ENCODE measurements at regions not wholly inside any gene's neighbourhood (a gene's known extent, or its start where the extent isn't known, plus 50 kb on each side); places are given as distances from the start of the nearest gene placed in this dataset.
"Not testable (repeated sequence)": the region's sequence is repeated elsewhere in the genome, so short reads cannot be mapped to it uniquely, and the experiment has no call there.

GRCh38 chr15:39011066-39011465, 446.5 kb upstream of the RASGRP1 start:
- CTCF ChIA-PET; H3K4me1 ChIP-seq (ENCODE audit: control extremely low read depth in 1 of 4, control insufficient read depth in 4 of 4, insufficient read depth in 4 of 4, low read length in 3 of 4); POLR2A ChIA-PET; H3K27ac ChIP-seq (ENCODE audit: insufficient read depth in 1 of 2, low read depth in 1 of 2, low read length in 2 of 2, poor library complexity in 1 of 2, severe bottlenecking in 2 of 2); H3K36me3 ChIP-seq (ENCODE audit: control insufficient read depth in 4 of 4, insufficient read depth in 4 of 4, low read length in 3 of 4); H3K27me3 ChIP-seq (replicated peaks in 2 of 5; ENCODE audit: control insufficient read depth in 4 of 5, insufficient read depth in 5 of 5, low read length in 4 of 5); H3K4me3 ChIP-seq (ENCODE audit: control insufficient read depth in 1 of 7, extremely low read depth in 1 of 7, insufficient read depth in 4 of 7, low read depth in 2 of 7, low read length in 6 of 7); DNase-seq: not testable (repeated sequence)
- 100% methylated on average over 2 of the region's 3 CpGs for WGBS (ENCODE audit: insufficient coverage)
- peaks cover 8 to 19% (median 9%) of the 10 kb centered on the region in 5 experiments for H3K9me3 ChIP-seq (ENCODE audit: control extremely low read depth in 1 of 5, control insufficient read depth in 4 of 5, insufficient read depth in 2 of 5, low read depth in 1 of 5, low read length in 4 of 5)

DNA sequence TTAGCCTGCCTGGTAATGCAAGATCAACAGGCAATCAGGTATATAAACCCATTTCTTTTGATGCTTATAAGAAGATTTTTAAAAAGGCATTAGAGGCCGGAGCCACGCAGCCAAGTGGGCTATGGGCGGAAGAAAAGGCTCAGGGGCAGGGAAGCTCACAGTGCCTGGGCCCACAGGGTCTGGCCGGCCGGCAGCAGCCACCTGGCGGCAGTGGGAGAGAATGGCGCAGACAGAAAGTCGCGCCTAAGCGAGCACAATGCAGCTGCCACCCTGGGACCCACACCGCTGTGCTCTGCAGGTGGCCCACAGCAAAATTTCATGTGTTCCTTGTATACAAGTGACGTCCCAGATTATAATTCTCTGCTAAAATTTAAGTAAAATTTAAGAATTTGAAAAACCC, 448.6 kb upstream of the RASGRP1 start:
- CTCF ChIA-PET = no interaction called here
- Histone ChIP-seq H3K4me3 (ENCODE audit: control insufficient read depth in 1 of 7, extremely low read depth in 1 of 7, insufficient read depth in 4 of 7, low read depth in 2 of 7, low read length in 6 of 7) (no peak overlapping the region), H3K27ac (ENCODE audit: insufficient read depth in 1 of 2, low read depth in 1 of 2, low read length in 2 of 2, poor library complexity in 1 of 2, severe bottlenecking in 2 of 2) (no peak overlapping the region), H3K4me1 (ENCODE audit: control extremely low read depth in 1 of 4, control insufficient read depth in 4 of 4, insufficient read depth in 4 of 4, low read length in 3 of 4) (no peaks in the 10 kb centered on the region), H3K9me3 (ENCODE audit: control extremely low read depth in 1 of 5, control insufficient read depth in 4 of 5, insufficient read depth in 2 of 5, low read depth in 1 of 5, low read length in 4 of 5) (peaks cover 4 to 16% (median 8%) of the 10 kb centered on the region in 5 experiments), H3K36me3 (ENCODE audit: control insufficient read depth in 4 of 4, insufficient read depth in 4 of 4, low read length in 3 of 4) (no peaks in the 10 kb centered on the region), H3K27me3 (replicated peaks in 2 of 5; ENCODE audit: control insufficient read depth in 4 of 5, insufficient read depth in 5 of 5, low read length in 4 of 5) (no peaks in the 10 kb centered on the region)
- 91% methylated on average over 9 of the region's 12 CpGs for WGBS (ENCODE audit: insufficient coverage)
- no peak for DNase-seq
- POLR2A ChIA-PET = no interaction called here

DNA sequence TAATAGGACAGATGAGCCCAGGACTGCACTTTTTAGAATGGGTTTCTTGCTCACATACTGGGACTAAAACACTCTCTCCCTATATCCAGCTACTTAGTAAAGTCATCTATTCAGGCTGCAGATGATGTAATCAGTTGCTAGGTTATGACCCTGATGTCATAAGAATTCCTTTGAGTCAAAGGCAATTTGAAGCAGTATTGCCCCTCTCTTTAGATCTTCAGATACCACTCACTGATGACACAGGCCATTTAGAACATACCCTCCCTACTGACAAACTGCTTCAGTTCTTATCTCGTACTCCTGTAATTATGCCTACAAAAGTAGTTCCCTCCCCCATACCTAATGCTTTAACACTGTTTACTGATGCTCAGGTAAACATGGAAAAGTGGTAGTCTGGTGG, 450.1 kb upstream of the RASGRP1 start:
- ChIA-PET CTCF (no interaction called here), POLR2A (no interaction called here)
- DNase-seq = no peak
- Histone ChIP-seq H3K4me3 (ENCODE audit: control insufficient read depth in 1 of 7, extremely low read depth in 1 of 7, insufficient read depth in 4 of 7, low read depth in 2 of 7, low read length in 6 of 7) (no peak overlapping the region), H3K27me3 (replicated peaks in 2 of 5; ENCODE audit: control insufficient read depth in 4 of 5, insufficient read depth in 5 of 5, low read length in 4 of 5) (no peaks in the 10 kb centered on the region), H3K36me3 (ENCODE audit: control insufficient read depth in 4 of 4, insufficient read depth in 4 of 4, low read length in 3 of 4) (no peaks in the 10 kb centered on the region), H3K9me3 (ENCODE audit: control extremely low read depth in 1 of 5, control insufficient read depth in 4 of 5, insufficient read depth in 2 of 5, low read depth in 1 of 5, low read length in 4 of 5) (peaks cover 4 to 16% (median 5%) of the 10 kb centered on the region in 5 experiments), H3K27ac (ENCODE audit: insufficient read depth in 1 of 2, low read depth in 1 of 2, low read length in 2 of 2, poor library complexity in 1 of 2, severe bottlenecking in 2 of 2) (no peak overlapping the region), H3K4me1 (ENCODE audit: control extremely low read depth in 1 of 4, control insufficient read depth in 4 of 4, insufficient read depth in 4 of 4, low read length in 3 of 4) (no peaks in the 10 kb centered on the region)
- 100% methylated on average over 1 of the region's 1 CpG for WGBS (ENCODE audit: insufficient coverage)

- ChIA-PET POLR2A (no interaction called here), CTCF (no interaction called here)
- DNase-seq = no peak
- no peaks in the 10 kb centered on the region for H3K27me3 ChIP-seq (replicated peaks in 2 of 5; ENCODE audit: control insufficient read depth in 4 of 5, insufficient read depth in 5 of 5, low read length in 4 of 5)
- no peaks in the 10 kb centered on the region for H3K36me3 ChIP-seq (ENCODE audit: control insufficient read depth in 4 of 4, insufficient read depth in 4 of 4, low read length in 3 of 4)
- WGBS (ENCODE audit: insufficient coverage) = 88% methylated on average over 2 of the region's 3 CpGs
- H3K9me3 ChIP-seq (ENCODE audit: control extremely low read depth in 1 of 5, control insufficient read depth in 4 of 5, insufficient read depth in 2 of 5, low read depth in 1 of 5, low read length in 4 of 5) = peaks cover 0 to 4% (median 0%) of the 10 kb centered on the region in 5 experiments
- H3K27ac ChIP-seq (ENCODE audit: insufficient read depth in 1 of 2, low read depth in 1 of 2, low read length in 2 of 2, poor library complexity in 1 of 2, severe bottlenecking in 2 of 2) = no peak overlapping the region
- no peaks in the 10 kb centered on the region for H3K4me1 ChIP-seq (ENCODE audit: control extremely low read depth in 1 of 4, control insufficient read depth in 4 of 4, insufficient read depth in 4 of 4, low read length in 3 of 4)
- H3K4me3 ChIP-seq (ENCODE audit: control insufficient read depth in 1 of 7, extremely low read depth in 1 of 7, insufficient read depth in 4 of 7, low read depth in 2 of 7, low read length in 6 of 7) = no peak overlapping the region
Measured at GRCh38 chr15:39016706-39017105, 452.1 kb upstream of the RASGRP1 start.

DNA sequence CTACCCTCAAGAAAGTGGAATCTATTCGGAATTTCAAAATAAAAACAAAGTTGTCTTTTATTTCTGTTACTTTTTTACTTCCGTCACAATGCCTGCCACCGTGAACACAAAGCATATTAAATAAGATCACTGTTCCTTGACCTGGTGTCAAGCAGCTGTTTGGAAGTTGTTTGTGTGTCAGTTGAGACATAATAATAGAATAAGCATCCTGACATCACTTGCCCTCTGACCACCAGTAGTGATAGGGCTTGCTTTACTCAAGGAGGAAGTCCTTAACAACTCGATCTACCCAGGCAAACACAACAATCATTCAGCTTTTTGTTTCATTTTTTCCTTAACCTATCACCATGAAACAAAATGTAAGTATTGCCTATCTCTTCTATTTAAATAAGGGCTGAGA, 454.4 kb upstream of the RASGRP1 start:
- POLR2A ChIA-PET = no interaction called here
- Histone ChIP-seq H3K36me3 (ENCODE audit: control insufficient read depth in 4 of 4, insufficient read depth in 4 of 4, low read length in 3 of 4) (no peaks in the 10 kb centered on the region), H3K4me3 (ENCODE audit: control insufficient read depth in 1 of 7, extremely low read depth in 1 of 7, insufficient read depth in 4 of 7, low read depth in 2 of 7, low read length in 6 of 7) (no peak overlapping the region), H3K27me3 (replicated peaks in 2 of 5; ENCODE audit: control insufficient read depth in 4 of 5, insufficient read depth in 5 of 5, low read length in 4 of 5) (no peaks in the 10 kb centered on the region), H3K4me1 (ENCODE audit: control extremely low read depth in 1 of 4, control insufficient read depth in 4 of 4, insufficient read depth in 4 of 4, low read length in 3 of 4) (no peaks in the 10 kb centered on the region), H3K9me3 (ENCODE audit: control extremely low read depth in 1 of 5, control insufficient read depth in 4 of 5, insufficient read depth in 2 of 5, low read depth in 1 of 5, low read length in 4 of 5) (no peaks in the 10 kb centered on the region), H3K27ac (ENCODE audit: insufficient read depth in 1 of 2, low read depth in 1 of 2, low read length in 2 of 2, poor library complexity in 1 of 2, severe bottlenecking in 2 of 2) (no peak overlapping the region)
- CTCF ChIA-PET = no interaction called here
- WGBS (ENCODE audit: insufficient coverage) = 60% methylated on average over 1 of the region's 4 CpGs
- no peak for DNase-seq

DNA sequence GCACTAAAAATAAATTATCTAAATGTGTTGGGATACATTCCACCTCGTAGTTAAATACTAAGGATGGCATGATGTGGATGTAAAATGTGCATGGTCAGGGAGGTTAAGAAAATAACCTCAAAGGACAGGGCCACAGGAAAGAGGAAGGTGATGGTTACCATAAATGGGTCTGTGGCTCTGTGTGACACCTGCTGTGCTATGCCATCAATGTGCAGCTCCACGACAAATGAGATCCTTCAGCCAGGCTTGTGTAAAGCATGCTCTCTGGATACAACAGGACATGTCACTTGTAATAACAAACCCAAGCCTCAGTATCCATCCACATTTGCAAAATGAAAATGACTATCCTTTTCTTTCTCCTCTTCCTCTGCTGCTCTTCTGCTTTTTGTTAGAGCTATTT, 456.7 kb upstream of the RASGRP1 start:
- DNase-seq = no peak
- no peaks in the 10 kb centered on the region for H3K4me1 ChIP-seq (ENCODE audit: control extremely low read depth in 1 of 4, control insufficient read depth in 4 of 4, insufficient read depth in 4 of 4, low read length in 3 of 4)
- no peak overlapping the region for H3K4me3 ChIP-seq (ENCODE audit: control insufficient read depth in 1 of 7, extremely low read depth in 1 of 7, insufficient read depth in 4 of 7, low read depth in 2 of 7, low read length in 6 of 7)
- H3K27me3 ChIP-seq (replicated peaks in 2 of 5; ENCODE audit: control insufficient read depth in 4 of 5, insufficient read depth in 5 of 5, low read length in 4 of 5) = no peaks in the 10 kb centered on the region
- 100% methylated on average over 1 of the region's 2 CpGs for WGBS (ENCODE audit: insufficient coverage)
- H3K36me3 ChIP-seq (ENCODE audit: control insufficient read depth in 4 of 4, insufficient read depth in 4 of 4, low read length in 3 of 4) = no peaks in the 10 kb centered on the region
- POLR2A ChIA-PET = no interaction called here
- no peak overlapping the region for H3K27ac ChIP-seq (ENCODE audit: insufficient read depth in 1 of 2, low read depth in 1 of 2, low read length in 2 of 2, poor library complexity in 1 of 2, severe bottlenecking in 2 of 2)
- no peaks in the 10 kb centered on the region for H3K9me3 ChIP-seq (ENCODE audit: control extremely low read depth in 1 of 5, control insufficient read depth in 4 of 5, insufficient read depth in 2 of 5, low read depth in 1 of 5, low read length in 4 of 5)
- CTCF ChIA-PET = no interaction called here

DNA sequence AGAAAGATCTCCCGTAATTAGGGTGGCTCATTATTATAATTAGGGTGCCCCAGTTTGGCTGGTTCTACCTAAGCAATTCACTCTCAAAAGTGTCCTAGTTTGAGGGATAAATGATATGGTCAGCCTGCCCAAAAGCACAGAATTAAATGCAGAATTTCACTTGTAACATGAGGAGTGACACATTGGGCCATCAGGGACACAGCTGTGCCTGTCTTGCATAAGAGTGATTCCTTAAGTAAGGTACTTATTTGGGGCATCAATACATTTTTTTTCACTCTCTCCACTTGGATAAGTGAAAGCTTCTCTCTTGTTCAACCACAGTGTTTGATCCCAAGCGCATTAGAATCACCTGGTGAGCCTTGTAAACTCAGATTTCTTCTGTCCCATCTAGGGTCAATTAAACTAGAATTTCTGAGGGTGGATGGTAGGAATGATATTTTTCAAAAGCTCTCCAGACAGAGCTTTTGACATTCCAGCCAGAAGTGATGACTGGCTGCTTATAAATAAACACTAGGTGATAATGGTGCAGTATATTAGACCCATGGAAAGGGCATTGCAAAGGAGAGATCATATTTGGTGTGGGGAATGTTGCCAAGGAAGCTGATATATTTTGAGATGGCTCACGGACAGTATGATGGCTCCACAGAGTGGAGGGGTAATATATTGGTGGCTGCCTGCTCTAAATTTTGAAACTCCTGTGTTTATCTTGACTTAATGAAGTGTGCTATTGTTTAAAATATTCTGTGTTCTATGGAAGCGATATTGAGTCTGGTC, 458.1 kb upstream of the RASGRP1 start:
- ChIA-PET CTCF (no interaction called here), POLR2A (no interaction called here)
- H3K27ac ChIP-seq (ENCODE audit: insufficient read depth in 1 of 2, low read depth in 1 of 2, low read length in 2 of 2, poor library complexity in 1 of 2, severe bottlenecking in 2 of 2) = no peak overlapping the region
- no peaks in the 10 kb centered on the region for H3K9me3 ChIP-seq (ENCODE audit: control extremely low read depth in 1 of 5, control insufficient read depth in 4 of 5, insufficient read depth in 2 of 5, low read depth in 1 of 5, low read length in 4 of 5)
- 100% methylated on average over 1 of the region's 4 CpGs for WGBS (ENCODE audit: insufficient coverage)
- H3K4me1 ChIP-seq (ENCODE audit: control extremely low read depth in 1 of 4, control insufficient read depth in 4 of 4, insufficient read depth in 4 of 4, low read length in 3 of 4) = no peaks in the 10 kb centered on the region
- H3K27me3 ChIP-seq (replicated peaks in 2 of 5; ENCODE audit: control insufficient read depth in 4 of 5, insufficient read depth in 5 of 5, low read length in 4 of 5) = no peaks in the 10 kb centered on the region
- no peaks in the 10 kb centered on the region for H3K36me3 ChIP-seq (ENCODE audit: control insufficient read depth in 4 of 4, insufficient read depth in 4 of 4, low read length in 3 of 4)
- H3K4me3 ChIP-seq (ENCODE audit: control insufficient read depth in 1 of 7, extremely low read depth in 1 of 7, insufficient read depth in 4 of 7, low read depth in 2 of 7, low read length in 6 of 7) = no peak overlapping the region
- DNase-seq = no peak
